CD14-positive monocyte (primary cell): ENCODE measurements at regions not wholly inside any gene's neighbourhood (a gene's known extent, or its start where the extent isn't known, plus 50 kb on each side); places are given as distances from the start of the nearest gene placed in this dataset.

ENCODE experiments used
- DNase-seq, 3 donors: peaks; one replicate each; pipeline ENCODE4 v3.0.0-alpha.2; 2011 to 2022
- H2AFZ ChIP-seq: 2 replicates; pipeline ENCODE4 v1.6.0; 2012; ENCODE audit warnings: mild to moderate bottlenecking, low read depth, low read length, inconsistent platforms; ENCODE audit not compliant: insufficient read depth, poor library complexity, severe bottlenecking
- H3K27ac ChIP-seq, 2 donors: 1 replicate in 1 of 2; 2 replicates in 1 of 2; pipeline ENCODE4 v1.5.1; 2012 to 2013; ENCODE audit warnings: low read length in 2 of 2, control low read depth in 1 of 2, inconsistent platforms in 1 of 2, low read depth in 1 of 2, mild to moderate bottlenecking in 1 of 2
- H3K27me3 ChIP-seq, 2 donors: one replicate each; pipeline versions ENCODE4 v1.6.0 to v1.6.1; 2011 to 2013; ENCODE audit warnings: low read length in 2 of 2; ENCODE audit not compliant: control insufficient read depth in 2 of 2, insufficient read depth in 2 of 2
- H3K36me3 ChIP-seq, 2 donors: replicated peaks in 1 of 2; 1 replicate in 1 of 2; 2 replicates in 1 of 2; pipeline versions ENCODE4 v1.5.1 to v1.6.1; 2012 to 2013; ENCODE audit warnings: low read length in 2 of 2, control low read depth in 1 of 2, inconsistent platforms in 1 of 2, mild to moderate bottlenecking in 1 of 2; ENCODE audit not compliant: insufficient read depth in 2 of 2, control insufficient read depth in 1 of 2
- H3K4me1 ChIP-seq, 2 donors: 1 replicate in 1 of 2; 2 replicates in 1 of 2; pipeline versions ENCODE4 v1.5.1 to v1.6.1; 2012 to 2013; ENCODE audit warnings: low read length in 2 of 2, control low read depth in 1 of 2, inconsistent platforms in 1 of 2, mild to moderate bottlenecking in 1 of 2, moderate library complexity in 1 of 2; ENCODE audit not compliant: insufficient read depth in 2 of 2, control insufficient read depth in 1 of 2
- H3K4me2 ChIP-seq: replicated peaks from 2 replicates; pipeline ENCODE3; 2012; ENCODE audit warnings: low read length, moderate library complexity, mild to moderate bottlenecking; ENCODE audit not compliant: poor library complexity, severe bottlenecking; ENCODE audit errors: extremely low read depth
- H3K4me3 ChIP-seq, 3 experiments: fragments of 200-600 bp in 1 of 3; sonication (generic) in 1 of 3; replicated peaks in 1 of 3; 1 replicate in 2 of 3; 2 replicates in 1 of 3; pipeline ENCODE4 v1.5.1; 2011 to 2013; ENCODE audit warnings: low read length in 3 of 3, mild to moderate bottlenecking in 3 of 3, control low read depth in 2 of 3, low read depth in 2 of 3, inconsistent platforms in 1 of 3, moderate library complexity in 1 of 3
- H3K79me2 ChIP-seq: 2 replicates; pipeline ENCODE4 v1.6.0; 2012; ENCODE audit warnings: mild to moderate bottlenecking, control low read depth, inconsistent platforms, low read length, moderate library complexity; ENCODE audit not compliant: insufficient read depth
- H3K9ac ChIP-seq: 2 replicates; pipeline ENCODE4 v1.6.0; 2017; ENCODE audit warnings: low read length, mild to moderate bottlenecking; ENCODE audit not compliant: insufficient read depth, poor library complexity, severe bottlenecking
- H3K9me3 ChIP-seq, 2 donors: replicated peaks in 1 of 2; 1 replicate in 1 of 2; 2 replicates in 1 of 2; pipeline versions ENCODE4 v1.5.1 to v1.6.1; 2012 to 2013; ENCODE audit warnings: low read length in 2 of 2, control low read depth in 1 of 2; ENCODE audit not compliant: control insufficient read depth in 1 of 2, insufficient read depth in 1 of 2
- H4K20me1 ChIP-seq: 2 replicates; pipeline ENCODE4 v1.6.0; 2012; ENCODE audit warnings: mild to moderate bottlenecking, low read length, control low read depth, moderate library complexity; ENCODE audit not compliant: insufficient read depth
- H3K27ac Mint-ChIP-seq, 7 donors: one replicate each; pipeline ENCODE4 v1.8.0; 2020; ENCODE audit warnings: mild to moderate bottlenecking in 7 of 7, mixed read lengths in 7 of 7, moderate library complexity in 6 of 7, inconsistent platforms in 2 of 7
- H3K27me3 Mint-ChIP-seq, 3 donors: one replicate each; pipeline ENCODE4 v1.8.0; 2021 to 2022; ENCODE audit warnings: low read depth in 3 of 3, mild to moderate bottlenecking in 3 of 3, mixed read lengths in 3 of 3, moderate library complexity in 3 of 3, inconsistent platforms in 1 of 3
- H3K36me3 Mint-ChIP-seq, 2 donors: one replicate each; pipeline ENCODE4 v1.8.0; 2020; ENCODE audit warnings: mixed read lengths in 2 of 2, inconsistent platforms in 1 of 2, mild to moderate bottlenecking in 1 of 2
- H3K4me1 Mint-ChIP-seq: one replicate; pipeline ENCODE4 v1.8.0; 2020; ENCODE audit warnings: mild to moderate bottlenecking, mixed read lengths
- H3K4me3 Mint-ChIP-seq, 2 donors: one replicate each; pipeline ENCODE4 v1.8.0; 2020; ENCODE audit warnings: mild to moderate bottlenecking in 2 of 2, mixed read lengths in 2 of 2, moderate library complexity in 1 of 2
- H3K9me3 Mint-ChIP-seq, 7 donors: one replicate each; pipeline ENCODE4 v1.8.0; 2020 to 2022; ENCODE audit warnings: mixed read lengths in 7 of 7, mild to moderate bottlenecking in 6 of 7, moderate library complexity in 6 of 7, inconsistent platforms in 2 of 7
- WGBS: methylation state at CpG from one replicate; pipeline ENCODE4 v1.1.5; 2013; ENCODE audit warnings: missing lambda C conversion rate; ENCODE audit not compliant: insufficient coverage; 5-methylcytosine and 5-hydroxymethylcytosine counted together
- intact Hi-C, 2 donors: fragments of 100-400 bp; cut with micrococcal nuclease; formaldehyde crosslinking; loops; one replicate each; pipeline versions ENCODE4 v1.15.0 to v1.15.1; 2023
- TF ChIP-seq, protein P1 (sequence below): fragments of 200-600 bp; IDR thresholded peaks from one replicate; pipeline ENCODE4 v1.8.0; 2022; ENCODE audit warnings: antibody characterized with exemption, mild to moderate bottlenecking

DNA sequence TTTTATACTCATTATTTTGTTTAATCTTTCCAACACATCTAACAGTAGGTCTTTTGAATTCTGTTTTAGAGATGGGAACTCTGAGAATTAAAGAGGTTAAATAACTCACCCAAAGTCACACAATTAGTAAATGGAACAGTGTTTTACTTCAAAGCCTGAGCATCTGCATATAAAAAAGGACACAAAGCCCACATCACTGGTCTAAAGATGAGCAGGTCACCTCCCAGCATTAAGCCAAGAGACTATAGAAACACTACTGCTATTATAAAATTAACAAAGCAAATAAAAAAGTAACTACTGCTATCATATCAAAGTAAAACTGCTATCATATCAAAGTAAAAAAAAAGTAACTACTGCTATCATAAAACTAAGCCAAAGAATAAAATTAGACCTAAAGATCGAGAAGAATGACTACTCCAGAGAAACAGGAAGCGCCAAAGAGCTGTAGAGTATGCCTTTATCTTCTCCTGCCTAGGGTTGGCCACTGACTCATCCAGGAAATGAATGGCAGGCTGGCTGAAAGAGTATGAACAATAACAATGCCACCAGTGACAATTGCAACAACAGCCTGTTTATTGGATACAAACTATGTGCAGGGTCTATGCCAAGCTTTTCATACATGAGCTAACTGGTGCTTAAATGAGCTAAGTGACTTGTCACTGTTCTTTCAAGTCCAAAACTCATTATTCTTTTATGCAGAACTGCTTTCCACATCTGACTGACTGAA is 1153.0 kb upstream of the TENM4 start:
- peaks cover 0 to 2% (median 0%) of the 10 kb centered on the region in 7 donors for H3K9me3 Mint-ChIP-seq
- H3K4me3 Mint-ChIP-seq: no peak overlapping the region
- Histone ChIP-seq H3K79me2 (no peaks in the 10 kb centered on the region), H3K36me3 (no peaks in the 10 kb centered on the region), H3K27ac (no peak overlapping the region), H3K4me1 (no peaks in the 10 kb centered on the region), H3K9me3 (no peaks in the 10 kb centered on the region), H3K27me3 (no peaks in the 10 kb centered on the region), H2AFZ (no peak overlapping the region), H3K9ac (no peak overlapping the region), H4K20me1 (no peaks in the 10 kb centered on the region), H3K4me3 (no peak overlapping the region), H3K4me2 (no peak overlapping the region)
- no peaks in the 10 kb centered on the region for H3K27me3 Mint-ChIP-seq
- no CpG with 5 or more reads among the region's 2 CpGs for WGBS
- no peak for DNase-seq
- TF ChIP-seq, protein P1, sequence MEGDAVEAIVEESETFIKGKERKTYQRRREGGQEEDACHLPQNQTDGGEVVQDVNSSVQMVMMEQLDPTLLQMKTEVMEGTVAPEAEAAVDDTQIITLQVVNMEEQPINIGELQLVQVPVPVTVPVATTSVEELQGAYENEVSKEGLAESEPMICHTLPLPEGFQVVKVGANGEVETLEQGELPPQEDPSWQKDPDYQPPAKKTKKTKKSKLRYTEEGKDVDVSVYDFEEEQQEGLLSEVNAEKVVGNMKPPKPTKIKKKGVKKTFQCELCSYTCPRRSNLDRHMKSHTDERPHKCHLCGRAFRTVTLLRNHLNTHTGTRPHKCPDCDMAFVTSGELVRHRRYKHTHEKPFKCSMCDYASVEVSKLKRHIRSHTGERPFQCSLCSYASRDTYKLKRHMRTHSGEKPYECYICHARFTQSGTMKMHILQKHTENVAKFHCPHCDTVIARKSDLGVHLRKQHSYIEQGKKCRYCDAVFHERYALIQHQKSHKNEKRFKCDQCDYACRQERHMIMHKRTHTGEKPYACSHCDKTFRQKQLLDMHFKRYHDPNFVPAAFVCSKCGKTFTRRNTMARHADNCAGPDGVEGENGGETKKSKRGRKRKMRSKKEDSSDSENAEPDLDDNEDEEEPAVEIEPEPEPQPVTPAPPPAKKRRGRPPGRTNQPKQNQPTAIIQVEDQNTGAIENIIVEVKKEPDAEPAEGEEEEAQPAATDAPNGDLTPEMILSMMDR: no peak
- H3K36me3 Mint-ChIP-seq: no peaks in the 10 kb centered on the region
- H3K4me1 Mint-ChIP-seq: no peaks in the 10 kb centered on the region
- H3K27ac Mint-ChIP-seq: no peak overlapping the region
- intact Hi-C loops: no loop called here

DNA sequence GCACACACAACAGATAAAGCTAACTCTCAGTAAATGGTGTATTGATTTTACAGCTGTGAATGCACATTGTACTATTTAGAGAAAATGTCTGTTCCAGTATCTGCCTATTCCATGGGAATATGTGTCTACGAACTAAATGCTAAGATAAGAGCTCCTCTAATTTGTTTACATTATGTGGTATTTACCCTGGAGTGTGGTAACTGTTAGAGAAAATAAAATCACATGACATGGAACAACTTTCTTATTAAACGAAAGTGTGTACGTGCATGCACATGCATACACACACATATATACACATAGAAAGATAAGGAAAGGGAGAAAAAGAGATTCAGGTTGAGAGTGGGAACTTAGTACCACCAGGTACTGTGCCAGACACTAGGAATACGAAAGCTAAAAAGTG is 1151.7 kb upstream of the TENM4 start:
- no peak overlapping the region for H3K4me3 Mint-ChIP-seq
- intact Hi-C loops: no loop called here
- WGBS: 100% methylated on average over 1 of the region's 4 CpGs

More for the DNA sequence above, 1151.7 kb upstream of the TENM4 start:
- H3K27me3 ChIP-seq: no peaks in the 10 kb centered on the region
- no peaks in the 10 kb centered on the region for H4K20me1 ChIP-seq
- TF ChIP-seq, protein P1: no peak
- no peak overlapping the region for H3K9ac ChIP-seq
- Mint-ChIP-seq H3K4me1 (no peaks in the 10 kb centered on the region), H3K27ac (no peak overlapping the region), H3K27me3 (no peaks in the 10 kb centered on the region), H3K9me3 (peaks cover 0 to 2% (median 0%) of the 10 kb centered on the region in 7 donors), H3K36me3 (no peaks in the 10 kb centered on the region)
- H3K36me3 ChIP-seq: no peaks in the 10 kb centered on the region
- no peaks in the 10 kb centered on the region for H3K79me2 ChIP-seq
- no peak overlapping the region for H3K4me2 ChIP-seq
- no peak overlapping the region for H3K27ac ChIP-seq
- no peak for DNase-seq
- no peak overlapping the region for H3K4me3 ChIP-seq
- H3K9me3 ChIP-seq: no peaks in the 10 kb centered on the region
- no peak overlapping the region for H2AFZ ChIP-seq
- H3K4me1 ChIP-seq: no peaks in the 10 kb centered on the region
